Frontal cortex (tissue), 3 donors: ENCODE measurements at regions not wholly inside any gene's neighbourhood (a gene's known extent, or its start where the extent isn't known, plus 50 kb on each side); places are given as distances from the start of the nearest gene placed in this dataset.
A peak's percentile ranks its signal among the peaks of the same experiment; 100 is the strongest.
"Not testable (repeated sequence)": the region's sequence is repeated elsewhere in the genome, so short reads cannot be mapped to it uniquely, and the experiment has no call there.

Experiments used
- DNase-seq, 2 donors: peaks; one replicate each; pipeline ENCODE4 v3.0.0; 2012; ENCODE audit warnings: low spot score in 2 of 2
- FAIRE-seq: peaks from 2 replicates; lab custom pipeline; 2012; peaks lifted over from hg19 to GRCh38; lab: Jason Lieb, UNC
- donor health status: control.
- donor health status: control.
- donor health status: control.

DNA sequence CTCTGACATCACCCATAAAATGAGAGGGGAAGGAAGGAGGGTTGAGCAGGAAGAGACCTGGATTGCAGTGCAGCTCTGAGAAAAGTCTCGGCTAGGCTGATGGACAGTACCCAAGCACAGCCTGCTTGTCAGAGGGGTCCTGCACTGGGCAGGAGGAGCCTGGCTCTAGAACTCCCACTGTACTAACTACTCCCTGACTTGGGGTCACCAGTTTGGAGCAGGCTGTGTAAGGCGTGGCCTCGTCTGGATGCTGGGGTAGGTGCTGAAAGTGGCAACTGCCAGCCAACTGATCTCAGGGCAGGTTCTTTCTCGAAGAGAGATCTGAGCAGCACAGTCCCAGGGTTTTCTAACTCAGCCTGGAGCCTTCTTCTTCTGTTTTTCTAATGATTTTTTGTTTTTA is 176.3 kb downstream of the ATP23 start:
- DNase-seq (no peak), FAIRE-seq (no peak)

GRCh38 chr12:58125761-58126160 is 184.4 kb downstream of the ATP23 start:
- FAIRE-seq, result not testable (repeated sequence)

DNA sequence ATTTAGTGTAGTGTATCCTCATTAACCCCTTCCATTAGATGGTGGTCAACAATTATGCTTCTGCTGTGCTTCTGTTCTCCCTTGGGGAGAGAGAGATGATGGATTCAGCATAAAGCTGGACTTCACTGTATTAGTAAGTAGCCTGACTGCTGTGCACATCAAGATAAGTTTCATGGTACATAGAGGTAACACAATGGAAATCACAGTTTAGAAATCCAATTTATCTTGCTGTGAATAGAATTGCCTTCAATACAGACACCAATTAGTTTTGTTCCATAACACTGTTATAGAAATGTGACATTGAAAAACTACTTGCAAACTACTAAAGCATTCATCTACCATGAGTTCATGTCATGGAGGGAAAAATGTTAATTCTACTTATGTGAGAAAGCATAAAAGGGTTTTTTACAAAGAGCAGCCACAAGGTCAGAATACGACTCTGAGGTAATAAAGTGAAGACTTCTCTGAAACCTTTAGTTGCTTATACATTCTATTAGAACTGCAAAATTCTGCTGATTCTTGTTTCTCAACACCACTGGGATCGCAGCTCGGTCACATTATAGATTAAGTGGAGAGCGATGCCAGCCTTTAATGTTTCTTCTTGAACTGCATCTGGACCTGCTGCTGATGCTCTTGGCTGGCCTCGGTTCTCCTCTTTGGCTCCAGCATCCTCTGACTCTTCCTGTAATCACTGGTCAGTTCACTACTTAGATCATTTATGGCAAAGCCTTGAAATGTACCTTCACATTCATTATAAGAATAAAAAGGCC is 190.8 kb downstream of the ATP23 start:
- FAIRE-seq, result no peak
- DNase-seq, result no peak

More at GRCh38 chr12:58125761-58126160, 184.4 kb downstream of the ATP23 start:
- not testable (repeated sequence) for DNase-seq

DNA sequence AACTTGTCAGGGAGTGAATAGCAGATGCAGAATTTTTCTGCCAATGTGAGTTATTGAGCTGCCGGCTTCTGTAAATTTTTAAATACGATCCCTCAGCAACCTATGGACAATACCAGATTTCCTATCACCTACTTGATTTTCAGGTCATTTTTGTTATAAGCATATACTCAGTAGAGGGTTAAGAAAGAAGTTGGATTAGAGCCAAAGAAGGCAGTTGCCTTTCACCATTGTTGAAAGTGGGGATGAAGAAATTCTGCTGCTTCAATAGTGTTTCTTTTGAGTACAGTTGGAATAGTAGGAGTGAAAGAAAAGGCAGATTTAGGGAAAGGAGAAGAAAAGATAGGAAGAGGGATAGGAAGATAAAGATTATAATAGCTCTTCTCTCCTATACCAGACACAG is 197.1 kb downstream of the ATP23 start:
- DNase-seq, result no peak
- no peak for FAIRE-seq

- FAIRE-seq (no peak), DNase-seq (no peak)
Measured at GRCh38 chr12:58139894-58140293, 198.5 kb downstream of the ATP23 start.

DNA sequence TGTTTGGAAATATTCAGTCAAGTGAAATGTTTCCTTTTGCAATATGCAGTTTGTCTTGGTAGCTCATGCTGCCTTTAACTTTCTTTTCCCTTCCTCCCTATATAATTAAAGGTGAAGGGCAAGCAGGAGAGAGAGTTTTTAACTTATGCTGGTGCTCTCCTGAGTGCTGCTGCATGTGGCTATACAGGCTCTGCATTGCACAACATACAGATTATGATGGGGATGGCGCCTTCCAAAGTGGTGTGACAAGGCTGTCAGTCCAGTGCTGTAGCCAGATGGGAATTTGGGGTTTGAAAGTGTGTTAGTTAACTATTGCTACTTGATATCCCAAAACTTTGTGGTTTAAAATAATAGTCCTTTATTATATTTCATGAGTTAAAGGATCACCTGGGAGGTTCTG is 199.0 kb downstream of the ATP23 start:
- DNase-seq, result no peak
- FAIRE-seq, result no peak

- DNase-seq (no peak), FAIRE-seq (no peak)
Measured at GRCh38 chr12:58142991-58143390, 201.6 kb downstream of the ATP23 start.

DNA sequence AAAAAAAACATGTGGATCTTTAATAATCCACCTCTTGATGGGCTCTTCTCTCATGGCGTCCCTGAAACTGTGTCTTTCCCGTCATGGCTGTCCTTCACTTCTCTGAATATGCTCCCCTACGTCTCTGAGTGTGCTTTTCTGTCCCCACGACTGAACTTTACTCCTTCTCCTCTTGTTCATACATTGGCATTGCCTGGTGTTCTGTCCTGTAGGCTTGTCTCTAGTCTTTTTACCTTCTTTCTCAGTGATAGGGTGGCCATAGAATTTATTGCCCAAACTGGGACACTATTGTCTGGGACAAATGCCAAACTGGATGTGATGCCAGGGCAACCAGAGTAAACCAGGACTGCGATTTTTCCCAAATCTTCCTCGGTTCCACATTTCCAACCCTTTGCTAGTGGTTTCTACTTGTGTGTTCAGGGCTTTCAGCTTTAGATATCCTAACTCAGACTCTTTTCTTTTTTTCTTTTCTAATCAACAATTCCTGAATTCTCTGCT is 202.2 kb downstream of the ATP23 start:
- FAIRE-seq, result no peak
- no peak for DNase-seq

DNA sequence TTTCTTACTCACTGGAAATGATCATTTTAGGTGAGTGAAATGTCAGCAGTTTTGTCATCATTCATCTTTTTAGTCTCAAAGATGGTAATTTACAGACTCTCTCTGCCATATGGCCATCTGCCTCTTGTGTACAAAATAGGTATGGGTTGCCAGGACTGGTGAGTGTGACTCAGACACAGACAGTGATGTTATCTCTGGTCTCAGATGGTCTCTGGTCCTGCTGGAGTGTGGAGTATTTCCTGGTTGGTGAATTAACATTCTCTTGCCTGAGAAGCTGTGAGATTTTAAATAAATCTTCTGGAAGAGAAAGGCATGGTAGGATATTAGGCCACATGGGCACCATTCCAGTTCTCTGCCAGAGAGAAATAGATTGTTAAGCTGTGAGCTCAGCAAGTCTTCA is 207.0 kb downstream of the ATP23 start:
- FAIRE-seq (no peak), DNase-seq (no peak)

DNA sequence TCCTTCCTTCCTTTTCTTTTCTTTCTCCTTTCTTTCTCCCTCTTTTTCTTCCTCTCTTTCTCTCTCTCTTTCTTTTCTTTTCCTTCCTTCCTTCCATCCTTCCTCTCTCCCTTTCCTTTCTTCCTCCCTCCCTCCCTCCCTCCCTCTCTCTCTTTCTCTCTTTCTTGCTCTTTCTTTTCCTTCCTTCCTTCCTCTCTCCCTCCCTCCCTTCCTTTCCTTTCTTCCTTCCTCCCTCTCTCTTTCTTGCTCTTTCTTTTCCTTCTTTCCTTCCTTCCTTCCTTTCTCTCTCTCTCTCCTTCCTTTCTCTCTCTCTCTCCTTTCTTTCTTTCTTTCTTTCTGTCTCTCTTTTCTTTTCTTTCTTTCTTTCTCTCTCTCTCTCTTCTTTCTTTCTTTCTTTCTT is 207.6 kb downstream of the ATP23 start:
- no peak for FAIRE-seq

DNA sequence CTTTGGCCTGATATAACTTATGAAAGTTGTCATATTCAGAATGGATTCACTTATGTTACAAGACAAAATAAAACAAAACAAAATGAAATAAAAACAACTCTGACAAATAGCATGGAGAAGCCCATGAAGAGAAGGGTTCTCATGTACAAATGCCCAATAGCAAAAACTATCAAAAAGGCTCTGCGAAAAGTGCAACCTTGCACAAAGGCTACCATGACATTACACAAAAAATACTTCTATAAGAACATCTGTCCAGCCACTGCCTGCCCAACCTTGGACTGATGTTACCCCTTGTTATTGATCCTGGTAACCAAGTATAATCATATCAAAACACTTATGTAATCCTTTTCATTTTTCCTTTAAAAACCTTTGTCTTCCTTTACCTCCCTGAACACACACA is 213.0 kb downstream of the ATP23 start:
- DNase-seq (no peak), FAIRE-seq (no peak)

More for the DNA sequence above, 207.6 kb downstream of the ATP23 start:
- no peak for DNase-seq

DNA sequence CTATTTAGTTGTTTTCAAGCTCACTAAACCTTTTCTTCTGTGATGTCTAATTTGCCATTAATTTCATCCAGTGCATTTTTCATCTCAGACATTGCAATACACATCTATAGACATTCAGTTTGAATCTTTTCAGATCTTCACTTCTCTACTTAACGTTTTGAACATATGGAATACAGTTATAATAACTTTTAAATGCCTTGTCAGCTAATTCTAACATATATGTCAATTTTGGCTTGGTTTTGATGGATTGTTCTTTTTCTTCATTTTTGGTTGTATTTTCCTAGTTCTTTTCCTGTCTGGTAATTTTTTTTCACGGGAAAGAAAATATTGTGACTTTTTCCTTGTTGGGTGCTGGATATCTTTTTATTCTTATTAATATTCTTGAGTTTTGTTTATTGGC is 215.3 kb downstream of the ATP23 start:
- FAIRE-seq, result no peak

GRCh38 chr12:58159941-58160340 is 218.6 kb downstream of the ATP23 start:
- FAIRE-seq, result no peak
- DNase-seq, result no peak

More for the DNA sequence above, 215.3 kb downstream of the ATP23 start:
- no peak for DNase-seq

DNA sequence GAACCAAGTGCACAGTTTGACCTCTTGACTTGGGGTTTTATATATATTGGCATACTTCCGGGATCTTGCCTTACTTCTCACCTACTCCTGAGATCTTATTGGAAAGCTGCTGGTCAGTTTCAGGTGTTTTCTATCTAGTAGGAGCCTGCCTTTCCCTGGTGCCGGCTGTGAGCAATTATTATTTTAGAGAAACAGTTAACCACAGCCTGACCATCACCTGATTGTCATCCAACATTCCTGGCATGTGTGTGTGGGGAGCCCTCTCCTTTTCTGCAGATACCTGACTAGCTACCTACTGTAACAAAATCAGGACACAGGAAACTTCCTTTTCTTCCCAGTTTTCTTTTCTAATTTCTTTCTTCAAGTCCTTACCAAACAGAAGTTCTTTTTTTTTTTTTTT is 220.4 kb downstream of the ATP23 start:
- no peak for DNase-seq
- no peak for FAIRE-seq

GRCh38 chr12:58163021-58163420 is 221.7 kb downstream of the ATP23 start:
- DNase-seq (no peak), FAIRE-seq (no peak)

DNA sequence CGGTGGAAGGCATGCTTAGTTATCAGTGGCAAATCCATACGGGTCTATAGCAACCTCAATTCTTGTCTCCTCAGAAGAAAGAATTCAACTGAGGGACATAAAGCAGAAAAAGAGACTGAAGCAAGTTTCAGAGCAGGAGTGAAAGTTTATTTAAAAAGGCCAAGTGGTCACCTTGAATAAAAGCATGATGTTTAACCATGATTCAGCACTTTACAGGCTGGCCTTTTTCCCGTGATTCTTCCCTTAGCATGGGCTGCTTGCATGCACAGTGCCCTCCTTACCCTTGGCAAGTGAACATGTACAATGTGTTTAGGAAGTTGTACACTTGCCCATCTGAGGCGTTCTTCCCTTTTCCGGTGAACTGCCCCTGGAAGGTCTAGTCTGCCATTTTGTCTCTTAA is 225.3 kb downstream of the ATP23 start:
- DNase-seq (no peak), FAIRE-seq (no peak)

- FAIRE-seq (no peak), DNase-seq (no peak)
Measured at GRCh38 chr12:58167622-58168021, 226.3 kb downstream of the ATP23 start.

DNA sequence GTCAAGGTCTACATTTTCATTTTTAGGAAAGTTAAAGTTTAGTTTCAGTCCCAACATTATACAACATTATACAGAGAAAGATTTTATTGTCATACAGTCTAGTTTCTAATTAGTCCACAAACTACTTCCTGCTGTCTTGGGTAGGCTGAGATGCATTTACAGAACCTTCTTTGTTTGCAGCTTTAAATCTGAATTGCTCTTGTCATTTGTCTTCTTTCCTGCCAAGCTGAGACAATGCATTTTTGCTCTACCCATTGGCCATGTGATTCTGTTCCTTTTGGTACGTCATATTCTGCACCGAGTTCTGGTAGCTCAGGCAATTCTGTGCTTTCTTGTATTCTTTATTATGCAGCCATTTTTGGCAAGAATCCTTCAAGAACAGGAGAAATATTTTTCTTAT is 228.5 kb downstream of the ATP23 start:
- peak; percentile 66 for FAIRE-seq
- no peak for DNase-seq

GRCh38 chr12:58171914-58172313 is 230.5 kb downstream of the ATP23 start:
- no peak for FAIRE-seq
- no peak for DNase-seq

- FAIRE-seq (no peak), DNase-seq (no peak)
Measured at GRCh38 chr12:58172433-58173073, 231.2 kb downstream of the ATP23 start.

GRCh38 chr12:58174316-58174715 is 232.9 kb downstream of the ATP23 start:
- no peak for DNase-seq
- no peak for FAIRE-seq
